K562 (cell line): ENCODE measurements at regions not wholly inside any gene's neighbourhood (a gene's known extent, or its start where the extent isn't known, plus 50 kb on each side); places are given as distances from the start of the nearest gene placed in this dataset.

ENCODE experiments used
- ARID1B ChIP-seq: fragments of 450-650 bp; IDR thresholded peaks from 2 replicates; pipeline ENCODE4 v1.6.1; 2016; ENCODE audit warnings: antibody characterized with exemption, mild to moderate bottlenecking, inconsistent platforms
- ARID2 ChIP-seq: fragments of 450-650 bp; IDR thresholded peaks from 2 replicates; pipeline ENCODE4 v1.6.1; 2017; ENCODE audit warnings: antibody characterized with exemption, mild to moderate bottlenecking
- ARID4B ChIP-seq: sonication (generic); formaldehyde crosslinking; IDR thresholded peaks from 2 replicates; pipeline ENCODE4 v1.8.0; 2022; ENCODE audit warnings: mild to moderate bottlenecking, missing genetic modification reagents
- ASH1L ChIP-seq: fragments of 450-650 bp; IDR thresholded peaks from 2 replicates; pipeline ENCODE4 v1.6.1; 2018; ENCODE audit warnings: borderline replicate concordance, mild to moderate bottlenecking, low read depth; ENCODE audit not compliant: partially characterized antibody
- BDP1 ChIP-seq: IDR thresholded peaks from 3 replicates; pipeline ENCODE4 v1.6.1; 2011; ENCODE audit not compliant: insufficient read length, insufficient read depth
- BRF1 ChIP-seq: IDR thresholded peaks from 3 replicates; pipeline ENCODE4 v1.6.1; 2011; ENCODE audit warnings: borderline replicate concordance, mild to moderate bottlenecking; ENCODE audit not compliant: insufficient read length; ENCODE audit errors: extremely low read depth
- DMBX1 ChIP-seq: fragments of 250-450 bp; sonication (Bioruptor Pico); IDR thresholded peaks from 2 replicates; pipeline ENCODE4 v1.8.0; 2022; ENCODE audit warnings: inconsistent platforms, mild to moderate bottlenecking, moderate library complexity, borderline replicate concordance
- HNRNPLL ChIP-seq: fragments of 200-400 bp; formaldehyde crosslinking; IDR thresholded peaks from 2 replicates; pipeline ENCODE4 v1.6.1; 2017; ENCODE audit warnings: low read length, low read depth, mild to moderate bottlenecking; ENCODE audit not compliant: poor library complexity, severe bottlenecking
- IRF9 ChIP-seq: fragments of 450-650 bp; IDR thresholded peaks from 2 replicates; pipeline ENCODE4 v1.6.1; 2016; ENCODE audit warnings: missing biosample characterization, missing genetic modification characterization
- MAFG ChIP-seq: fragments of 450-650 bp; conservative IDR thresholded peaks from 2 replicates; pipeline ENCODE4 v1.6.1; 2016; ENCODE audit warnings: missing genetic modification characterization, missing compliant biosample characterization
- NFATC3 ChIP-seq: fragments of 450-650 bp; IDR thresholded peaks from 2 replicates; pipeline ENCODE4 v1.6.1; 2017; ENCODE audit warnings: mild to moderate bottlenecking
- NONO ChIP-seq, 2 experiments: fragments of 200-400 bp in 1 of 2; fragments of 450-650 bp in 1 of 2; formaldehyde crosslinking in 1 of 2; IDR thresholded peaks; 2 replicates each; pipeline ENCODE4 v1.6.1; 2017; ENCODE audit warnings: low read depth in 2 of 2, mild to moderate bottlenecking in 2 of 2, moderate library complexity in 2 of 2, low read length in 1 of 2
- PRPF4 ChIP-seq: fragments of 200-400 bp; formaldehyde crosslinking; IDR thresholded peaks from one replicate; pipeline ENCODE4 v1.6.1; 2017; ENCODE audit warnings: low read length, low read depth, mild to moderate bottlenecking; ENCODE audit not compliant: insufficient read depth, poor library complexity, severe bottlenecking
- SMARCE1 ChIP-seq: fragments of 450-650 bp; IDR thresholded peaks from 2 replicates; pipeline ENCODE4 v1.7.1; 2016; ENCODE audit warnings: mild to moderate bottlenecking
- XRCC4 ChIP-seq: IDR thresholded peaks from one replicate; pipeline ENCODE4 v1.6.1; 2011; ENCODE audit not compliant: insufficient read depth, insufficient read length; ENCODE audit errors: extremely low read depth
- ZNF766 ChIP-seq: fragments of 200-800 bp; sonication (Bioruptor generic); conservative IDR thresholded peaks from 2 replicates; pipeline ENCODE4 v1.6.1; 2016; ENCODE audit warnings: missing genetic modification characterization, missing compliant biosample characterization
- TF ChIP-seq, protein P1 (sequence below): fragments of 250-450 bp; sonication (Bioruptor Pico); IDR thresholded peaks from 2 replicates; pipeline ENCODE4 v1.8.0; 2021; ENCODE audit warnings: moderate library complexity, mild to moderate bottlenecking, inconsistent platforms
- TF ChIP-seq, protein P2 (sequence below): sonication (generic); formaldehyde crosslinking; IDR thresholded peaks from 2 replicates; pipeline ENCODE4 v1.9.0; 2022; ENCODE audit warnings: mild to moderate bottlenecking, missing genetic modification reagents
- TF ChIP-seq, protein P3 (sequence below), 2 experiments: IDR thresholded peaks; 2 replicates each; pipeline ENCODE4 v1.6.1; 2011; ENCODE audit warnings: borderline replicate concordance in 1 of 2, control low read depth in 1 of 2, low read depth in 1 of 2, low read length in 1 of 2, mild to moderate bottlenecking in 1 of 2, mixed read lengths in 1 of 2, moderate library complexity in 1 of 2; ENCODE audit not compliant: insufficient read depth in 1 of 2, insufficient read length in 1 of 2, poor library complexity in 1 of 2, severe bottlenecking in 1 of 2; ENCODE audit errors: extremely low read depth in 1 of 2

DNA sequence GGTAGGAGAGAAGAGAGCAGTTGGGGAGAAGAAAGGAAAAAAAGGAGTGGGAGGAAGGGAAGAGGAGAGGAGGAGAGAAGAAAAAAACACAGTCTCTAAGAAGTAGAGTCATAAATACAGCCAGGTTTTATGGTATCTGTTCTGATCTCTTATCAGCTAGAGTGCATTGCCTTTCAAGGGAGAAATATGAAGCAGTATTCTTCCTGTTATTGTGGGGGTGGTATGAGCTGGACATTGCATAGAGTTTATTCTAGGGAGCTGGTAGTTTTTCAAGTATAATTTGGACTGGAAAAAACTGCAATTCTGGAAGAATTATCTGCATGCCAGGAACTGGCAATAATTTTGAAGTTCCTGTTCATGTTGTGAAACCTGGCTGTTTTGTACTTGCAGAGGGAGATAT is 54.9 kb upstream of the TAB3 start (continued):
- TF ChIP-seq HNRNPLL, result no peak
- TF ChIP-seq XRCC4, result no peak
- TF ChIP-seq PRPF4, result no peak
- TF ChIP-seq ZNF766, result no peak
- TF ChIP-seq, protein P1, sequence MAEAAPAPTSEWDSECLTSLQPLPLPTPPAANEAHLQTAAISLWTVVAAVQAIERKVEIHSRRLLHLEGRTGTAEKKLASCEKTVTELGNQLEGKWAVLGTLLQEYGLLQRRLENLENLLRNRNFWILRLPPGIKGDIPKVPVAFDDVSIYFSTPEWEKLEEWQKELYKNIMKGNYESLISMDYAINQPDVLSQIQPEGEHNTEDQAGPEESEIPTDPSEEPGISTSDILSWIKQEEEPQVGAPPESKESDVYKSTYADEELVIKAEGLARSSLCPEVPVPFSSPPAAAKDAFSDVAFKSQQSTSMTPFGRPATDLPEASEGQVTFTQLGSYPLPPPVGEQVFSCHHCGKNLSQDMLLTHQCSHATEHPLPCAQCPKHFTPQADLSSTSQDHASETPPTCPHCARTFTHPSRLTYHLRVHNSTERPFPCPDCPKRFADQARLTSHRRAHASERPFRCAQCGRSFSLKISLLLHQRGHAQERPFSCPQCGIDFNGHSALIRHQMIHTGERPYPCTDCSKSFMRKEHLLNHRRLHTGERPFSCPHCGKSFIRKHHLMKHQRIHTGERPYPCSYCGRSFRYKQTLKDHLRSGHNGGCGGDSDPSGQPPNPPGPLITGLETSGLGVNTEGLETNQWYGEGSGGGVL, result no peak
- TF ChIP-seq BRF1, result no peak
- no peak for TF ChIP-seq MAFG (tag)
- no peak for TF ChIP-seq ARID2
- no peak for TF ChIP-seq BDP1
- no peak for TF ChIP-seq ARID4B (CRISPR knock-in tag)
- no peak for TF ChIP-seq ASH1L
- TF ChIP-seq ARID1B, result peak; percentile 52
- no peak for TF ChIP-seq IRF9 (tag)
- TF ChIP-seq DMBX1 (CRISPR knock-in tag), result no peak
- TF ChIP-seq, protein P2, sequence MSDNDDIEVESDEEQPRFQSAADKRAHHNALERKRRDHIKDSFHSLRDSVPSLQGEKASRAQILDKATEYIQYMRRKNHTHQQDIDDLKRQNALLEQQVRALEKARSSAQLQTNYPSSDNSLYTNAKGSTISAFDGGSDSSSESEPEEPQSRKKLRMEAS (CRISPR knock-in tag), result no peak
- no peak for TF ChIP-seq NFATC3
- no peak for TF ChIP-seq NONO (IDR thresholded peaks at IDR 0.05; ENCODE audit: low read depth in 2 of 2, low read length in 1 of 2)
- TF ChIP-seq SMARCE1, result peak; percentile 57
- TF ChIP-seq, protein P3, sequence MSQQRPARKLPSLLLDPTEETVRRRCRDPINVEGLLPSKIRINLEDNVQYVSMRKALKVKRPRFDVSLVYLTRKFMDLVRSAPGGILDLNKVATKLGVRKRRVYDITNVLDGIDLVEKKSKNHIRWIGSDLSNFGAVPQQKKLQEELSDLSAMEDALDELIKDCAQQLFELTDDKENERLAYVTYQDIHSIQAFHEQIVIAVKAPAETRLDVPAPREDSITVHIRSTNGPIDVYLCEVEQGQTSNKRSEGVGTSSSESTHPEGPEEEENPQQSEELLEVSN (IDR thresholded peaks at IDR 0.05; ENCODE audit: borderline replicate concordance in 1 of 2, extremely low read depth in 1 of 2, insufficient read depth in 1 of 2, insufficient read length in 1 of 2, low read depth in 1 of 2, low read length in 1 of 2, poor library complexity in 1 of 2, severe bottlenecking in 1 of 2), result no peak
